DLD1 (cell line): ENCODE measurements at regions not wholly inside any gene's neighbourhood (a gene's known extent, or its start where the extent isn't known, plus 50 kb on each side); places are given as distances from the start of the nearest gene placed in this dataset.

Source experiments
- in situ Hi-C: cut with HindIII; loops from 2 replicates; pipeline ENCODE4 v1.10.0; 2017; ENCODE audit warnings: low sequenced_read_pairs

- in situ Hi-C loops = no loop called here
Observed at GRCh38 chr7:124692425-124692824, 73.2 kb downstream of the GPR37 start.

- in situ Hi-C loops = no loop called here
Observed at GRCh38 chr7:124690840-124691239, 74.8 kb downstream of the GPR37 start.

DNA sequence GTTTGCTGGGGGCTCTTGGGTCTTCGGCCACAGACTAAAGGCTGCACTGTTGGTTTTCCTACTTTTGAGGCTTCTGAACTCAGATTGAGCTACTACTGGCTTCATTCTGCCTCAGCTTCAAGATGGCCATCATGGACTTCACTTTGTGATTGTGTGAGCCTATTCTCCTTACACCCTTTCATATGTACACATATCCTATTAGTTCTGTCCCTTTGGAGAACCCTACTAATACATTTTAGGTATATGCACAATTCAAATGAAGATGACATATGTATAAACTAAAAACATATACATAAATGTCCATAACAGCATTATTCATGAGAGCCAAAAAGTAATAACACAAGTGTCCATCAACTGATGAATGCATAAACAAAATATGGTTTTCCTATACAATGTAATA, 75.7 kb downstream of the GPR37 start:
- in situ Hi-C loops = no loop called here

GRCh38 chr7:124689523-124689922, 76.1 kb downstream of the GPR37 start:
- in situ Hi-C loops = no loop called here

- in situ Hi-C loops = no loop called here
Observed at GRCh38 chr7:124688991-124689390, 76.6 kb downstream of the GPR37 start.

DNA sequence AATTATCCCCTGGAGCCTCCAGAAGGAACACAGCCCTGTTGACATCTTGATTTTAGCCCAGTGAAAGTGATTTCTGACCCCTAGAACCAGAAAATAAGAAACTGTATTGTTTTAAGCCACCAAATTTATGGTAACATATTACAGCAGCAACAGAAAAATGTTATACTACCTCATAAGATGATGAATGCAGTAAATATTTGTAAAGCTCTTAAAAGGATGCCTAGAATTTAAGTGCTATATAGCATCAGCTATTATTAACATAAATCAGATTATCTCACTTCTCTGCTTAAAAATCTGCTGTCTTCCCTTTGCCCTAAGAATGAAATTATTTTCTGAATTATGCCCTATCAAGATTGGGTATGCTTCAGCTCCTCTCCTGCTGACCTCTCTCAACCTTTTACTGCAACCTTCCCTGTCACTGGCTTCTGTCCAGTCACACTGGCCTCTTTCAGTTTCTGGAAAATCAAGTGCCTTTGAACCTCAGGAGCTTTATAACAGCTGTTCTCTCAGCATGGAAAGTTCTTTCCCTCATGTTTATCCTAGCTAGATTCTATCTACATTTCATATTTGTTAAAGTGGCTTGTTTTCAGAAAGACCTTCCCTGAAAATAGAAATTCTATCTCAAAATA, 78.9 kb downstream of the GPR37 start:
- in situ Hi-C loops = no loop called here

- in situ Hi-C loops = no loop called here
Observed at GRCh38 chr7:124681946-124682345, 83.6 kb downstream of the GPR37 start.

GRCh38 chr7:124680304-124680703, 85.3 kb downstream of the GPR37 start:
- in situ Hi-C loops = no loop called here

DNA sequence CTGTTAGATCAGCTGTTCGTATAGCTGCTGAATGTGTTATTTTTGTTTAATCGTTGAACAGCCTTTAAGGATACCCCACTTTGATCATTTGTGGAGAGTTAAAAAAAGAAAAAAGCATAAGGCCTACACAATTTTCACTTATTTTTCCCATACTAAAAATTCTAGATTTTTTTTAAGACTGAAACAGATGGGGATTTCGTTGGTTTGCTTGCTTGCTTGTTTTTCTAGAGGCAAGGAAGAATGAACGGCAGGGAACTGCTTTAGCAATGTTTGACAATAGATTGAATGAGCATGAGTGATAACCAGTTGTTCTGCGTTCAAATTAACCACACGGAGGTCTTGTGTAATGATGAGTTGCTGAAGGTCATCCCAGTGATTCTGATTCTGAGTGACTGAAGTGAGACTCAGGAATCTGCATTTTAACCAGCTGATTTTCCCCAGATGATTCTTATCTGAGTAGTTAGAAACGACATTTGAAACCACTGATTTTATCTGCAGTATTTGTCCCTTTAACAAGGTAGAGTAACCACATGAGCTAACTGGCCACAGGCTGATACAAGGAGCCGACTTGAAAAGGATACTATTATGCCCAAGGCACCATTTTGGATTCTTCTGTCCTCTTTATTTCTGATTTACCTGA, 85.9 kb downstream of the GPR37 start:
- in situ Hi-C loops = no loop called here

DNA sequence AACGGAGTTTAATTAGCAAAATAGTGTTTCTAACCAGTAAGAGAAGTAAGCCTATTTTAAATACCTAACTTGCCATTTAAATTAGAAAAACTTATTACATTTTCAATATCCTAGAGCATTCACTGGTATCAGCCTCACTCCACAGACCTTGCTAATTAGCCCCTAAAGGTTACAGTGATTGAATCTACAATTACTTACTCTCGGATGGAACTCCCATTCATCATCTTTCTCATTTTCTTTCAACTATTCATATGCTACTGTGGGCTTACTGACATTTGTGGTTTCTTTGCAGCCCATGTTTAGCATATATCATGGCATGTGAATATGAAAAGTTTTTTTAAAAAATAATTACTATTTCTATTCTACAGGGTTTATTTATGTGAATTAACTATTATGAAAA, 86.4 kb downstream of the GPR37 start:
- in situ Hi-C loops = no loop called here

- in situ Hi-C loops = no loop called here
Observed at GRCh38 chr7:124674451-124674850, 91.1 kb downstream of the GPR37 start.

DNA sequence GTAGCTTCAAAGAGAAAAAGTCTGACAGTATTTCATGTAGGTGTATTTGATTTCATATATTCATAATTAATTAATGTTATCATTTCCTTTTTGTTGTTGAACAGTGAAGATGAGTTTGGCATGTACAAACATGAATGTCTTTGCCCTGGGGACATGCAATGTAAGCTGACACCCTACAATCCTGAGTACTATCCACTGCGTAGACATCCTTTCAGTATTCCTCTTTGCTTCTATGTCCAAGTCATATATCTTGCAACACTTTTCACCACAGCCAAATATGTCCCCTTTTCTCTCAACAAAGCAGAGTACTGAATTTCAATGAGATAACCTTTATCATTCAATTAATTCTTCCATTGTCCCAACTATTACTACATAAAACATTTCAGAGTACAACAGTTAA, 93.6 kb downstream of the GPR37 start:
- in situ Hi-C loops = no loop called here

GRCh38 chr7:124667312-124668153, 98.1 kb downstream of the GPR37 start:
- in situ Hi-C loops = no loop called here

- in situ Hi-C loops = no loop called here
Observed at GRCh38 chr7:124662937-124663336, 102.7 kb downstream of the GPR37 start.

DNA sequence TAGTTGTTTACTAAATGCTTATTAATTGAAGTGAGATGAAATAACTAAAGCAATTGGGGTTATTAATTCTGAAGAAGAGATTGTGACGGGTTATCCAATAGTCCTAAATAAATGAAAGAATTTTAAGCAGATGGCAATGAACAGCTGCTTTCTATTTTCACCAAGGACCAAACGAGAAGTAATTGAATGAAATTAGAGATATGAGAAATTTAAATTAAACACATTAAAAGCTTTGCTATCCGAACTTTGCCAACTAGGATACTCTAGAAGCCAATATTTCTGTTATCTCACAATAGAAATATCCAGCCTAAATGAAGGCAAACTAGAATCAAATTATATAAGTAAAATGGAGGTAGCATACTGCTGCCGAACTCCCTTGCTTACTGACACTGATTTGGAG, 103.2 kb downstream of the GPR37 start:
- in situ Hi-C loops = no loop called here

DNA sequence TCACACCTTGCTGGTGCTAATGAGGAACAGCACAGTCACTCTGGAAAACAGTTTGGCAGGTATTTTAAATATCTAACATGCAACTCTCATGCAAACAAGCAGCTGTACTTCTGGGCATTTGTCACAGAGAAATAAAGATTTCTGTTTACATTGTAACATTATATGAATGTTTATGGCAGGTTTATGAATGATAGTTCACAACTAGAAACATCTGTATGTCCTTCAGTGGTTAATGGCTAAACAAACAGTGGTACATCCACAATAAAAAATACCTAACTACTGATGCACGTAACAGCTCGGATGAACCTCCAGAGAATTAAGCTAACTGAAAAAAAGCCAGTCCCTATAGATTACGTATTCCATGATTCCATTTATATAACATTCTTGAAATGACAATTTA, 109.6 kb downstream of the GPR37 start:
- in situ Hi-C loops = no loop called here

- in situ Hi-C loops = no loop called here
Observed at GRCh38 chr7:124652237-124652636, 113.4 kb downstream of the GPR37 start.

GRCh38 chr7:124651136-124651535, 114.5 kb downstream of the GPR37 start:
- in situ Hi-C loops = no loop called here

DNA sequence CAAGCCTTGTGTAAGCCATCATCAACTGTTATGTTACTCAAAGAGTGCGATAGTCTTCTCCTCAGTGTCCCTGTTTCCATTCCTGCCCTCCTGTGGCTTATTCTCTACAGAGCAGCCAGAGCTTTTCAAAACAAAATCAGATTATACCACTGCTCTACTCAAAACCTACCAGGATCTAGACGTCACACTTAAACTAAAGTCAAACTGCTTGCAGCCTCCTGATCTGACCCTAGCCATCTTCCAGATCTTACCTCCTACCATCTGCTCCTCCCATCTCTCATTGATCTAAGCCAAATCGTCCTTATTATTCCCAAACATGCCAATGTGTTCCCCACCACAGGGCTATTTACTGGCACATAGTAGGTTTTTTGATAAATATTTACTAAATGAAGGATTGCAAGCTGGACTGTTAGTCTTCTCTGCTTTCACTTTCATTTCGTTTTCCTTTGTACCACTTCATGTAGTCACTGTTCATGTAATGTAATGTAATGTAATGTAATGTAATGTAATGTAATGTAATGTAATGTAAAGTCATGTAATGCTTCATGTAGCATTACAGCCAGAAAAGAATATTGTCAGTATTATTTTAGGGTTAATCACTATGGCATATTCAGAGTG, 116.1 kb downstream of the GPR37 start:
- in situ Hi-C loops = no loop called here

GRCh38 chr7:124647630-124648306, 117.8 kb downstream of the GPR37 start:
- in situ Hi-C loops = no loop called here

DNA sequence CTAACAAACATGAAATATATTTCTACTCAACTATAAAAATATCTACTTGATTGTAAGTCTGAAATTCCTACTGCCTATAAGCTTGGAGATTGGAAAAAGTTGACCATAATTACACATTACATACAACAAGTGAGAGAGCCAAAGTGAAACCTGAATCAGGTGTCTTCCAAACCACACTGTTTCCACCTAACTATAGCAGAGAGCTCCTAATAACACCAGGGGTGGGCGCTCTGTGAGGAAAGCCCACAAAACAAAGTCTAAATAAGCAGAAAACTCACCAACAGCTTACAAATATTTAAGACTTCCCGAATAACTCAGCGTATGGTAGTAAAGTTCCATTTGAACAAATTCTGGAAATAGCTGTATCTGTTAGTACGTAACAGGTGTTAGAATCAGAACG, 119.9 kb downstream of the GPR37 start:
- in situ Hi-C loops = no loop called here
